Psoas muscle (tissue), 7 donors: ENCODE measurements at regions not wholly inside any gene's neighbourhood (a gene's known extent, or its start where the extent isn't known, plus 50 kb on each side); places are given as distances from the start of the nearest gene placed in this dataset.
"Not testable (repeated sequence)": the region's sequence is repeated elsewhere in the genome, so short reads cannot be mapped to it uniquely, and the experiment has no call there.

Source experiments
- ATAC-seq, 4 donors: fragments of 200-7000 bp; cut with Tn5 transposase; one replicate each; pipeline ENCODE4 v1.9.1; 2020; ENCODE audit warnings: moderate library complexity in 3 of 4, mild to moderate bottlenecking in 2 of 4
- DNase-seq, 2 donors: peaks; one replicate each; pipeline ENCODE4 v3.0.0-alpha.2; 2020
- H3K27ac ChIP-seq: fragments of 200-600 bp; one replicate; pipeline ENCODE4 v1.8.0; 2022
- H3K27me3 ChIP-seq, 3 donors: fragments of 200-600 bp in 1 of 3; one replicate each; pipeline versions ENCODE4 v1.6.1 to v1.8.0; 2013 to 2022; ENCODE audit warnings: low read length in 2 of 3, mild to moderate bottlenecking in 2 of 3, moderate library complexity in 1 of 3; ENCODE audit not compliant: insufficient read depth in 3 of 3
- H3K36me3 ChIP-seq, 2 donors: fragments of 200-600 bp in 1 of 2; one replicate each; pipeline versions ENCODE4 v1.6.1 to v1.8.0; 2013 to 2022; ENCODE audit warnings: low read depth in 1 of 2, mild to moderate bottlenecking in 1 of 2, moderate library complexity in 1 of 2; ENCODE audit not compliant: insufficient read depth in 1 of 2
- H3K4me1 ChIP-seq: fragments of 200-600 bp; one replicate; pipeline ENCODE4 v1.8.0; 2022
- H3K4me3 ChIP-seq: fragments of 200-600 bp; one replicate; pipeline ENCODE4 v1.8.0; 2022; ENCODE audit warnings: mild to moderate bottlenecking
- H3K9me3 ChIP-seq: fragments of 200-600 bp; one replicate; pipeline ENCODE4 v1.8.0; 2022
- WGBS, 3 donors: extraction: QIAGEN DNeasy Blood & Tissue Kit; methylation state at CpG; one replicate each; pipeline versions ENCODE4 v1.1.6 to v1.1.7; 2013; 5-methylcytosine and 5-hydroxymethylcytosine counted together
- intact Hi-C, 2 donors: fragments of 100-400 bp; cut with DNase I; formaldehyde crosslinking; loops; one replicate each; pipeline versions ENCODE4 v1.11.0 to v1.14.2; 2022
- TF ChIP-seq, protein P1 (sequence below): fragments of 200-600 bp; IDR thresholded peaks from one replicate; pipeline ENCODE4 v1.8.0; 2022; ENCODE audit warnings: antibody characterized with exemption
- donor health status: healthy with polysubstance abuse.
- donor health status: DM: no; HTN: no; CAD: no; lungs with moderate emphysema.
- donor health status: Bipolar disorder and iron deficiency.
- donor health status: healthy.
- donor health status: DM: yes; HTN: yes; CAD: no.
- donor health status: DM: no; HTN: no; CAD: no.
- donor health status: DM: yes; HTN: yes; CAD: no.

DNA sequence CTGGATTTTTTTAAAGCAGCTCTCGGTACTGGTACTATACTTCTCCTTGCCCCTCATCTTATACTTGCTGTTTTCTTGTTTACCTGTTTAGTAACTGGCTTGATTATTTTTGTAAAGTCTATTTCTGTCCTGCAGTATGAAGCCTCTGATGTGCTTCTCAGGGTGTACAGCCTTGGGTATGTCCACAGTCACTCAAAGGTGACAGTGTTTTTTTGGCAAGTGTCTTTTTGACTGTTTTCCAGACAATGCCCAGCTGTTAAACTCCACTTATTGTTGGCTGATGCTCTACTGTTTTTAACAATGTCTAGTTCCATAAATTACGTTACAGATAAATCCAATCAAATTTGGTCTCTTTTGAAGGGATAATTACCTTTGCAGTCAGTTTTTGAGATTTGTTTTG lies 475.2 kb downstream of the JRKL start:
- no peaks in the 10 kb centered on the region for H3K9me3 ChIP-seq
- ATAC-seq (no peak), DNase-seq (no peak)
- TF ChIP-seq, protein P1, sequence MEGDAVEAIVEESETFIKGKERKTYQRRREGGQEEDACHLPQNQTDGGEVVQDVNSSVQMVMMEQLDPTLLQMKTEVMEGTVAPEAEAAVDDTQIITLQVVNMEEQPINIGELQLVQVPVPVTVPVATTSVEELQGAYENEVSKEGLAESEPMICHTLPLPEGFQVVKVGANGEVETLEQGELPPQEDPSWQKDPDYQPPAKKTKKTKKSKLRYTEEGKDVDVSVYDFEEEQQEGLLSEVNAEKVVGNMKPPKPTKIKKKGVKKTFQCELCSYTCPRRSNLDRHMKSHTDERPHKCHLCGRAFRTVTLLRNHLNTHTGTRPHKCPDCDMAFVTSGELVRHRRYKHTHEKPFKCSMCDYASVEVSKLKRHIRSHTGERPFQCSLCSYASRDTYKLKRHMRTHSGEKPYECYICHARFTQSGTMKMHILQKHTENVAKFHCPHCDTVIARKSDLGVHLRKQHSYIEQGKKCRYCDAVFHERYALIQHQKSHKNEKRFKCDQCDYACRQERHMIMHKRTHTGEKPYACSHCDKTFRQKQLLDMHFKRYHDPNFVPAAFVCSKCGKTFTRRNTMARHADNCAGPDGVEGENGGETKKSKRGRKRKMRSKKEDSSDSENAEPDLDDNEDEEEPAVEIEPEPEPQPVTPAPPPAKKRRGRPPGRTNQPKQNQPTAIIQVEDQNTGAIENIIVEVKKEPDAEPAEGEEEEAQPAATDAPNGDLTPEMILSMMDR = no peak
- intact Hi-C loops = no loop called here
- no peaks in the 10 kb centered on the region for H3K4me1 ChIP-seq
- H3K4me3 ChIP-seq = no peak overlapping the region
- 63 to 80% (median 71%) methylated on average over 2 of the region's 2 CpGs for WGBS, 3 donors
- H3K36me3 ChIP-seq = no peaks in the 10 kb centered on the region
- H3K27me3 ChIP-seq = no peaks in the 10 kb centered on the region
- no peak overlapping the region for H3K27ac ChIP-seq

- H3K27me3 ChIP-seq = no peaks in the 10 kb centered on the region
- no peak for DNase-seq
- no peak overlapping the region for H3K4me3 ChIP-seq
- intact Hi-C loops = no loop called here
- H3K36me3 ChIP-seq = no peaks in the 10 kb centered on the region
- H3K4me1 ChIP-seq = no peaks in the 10 kb centered on the region
- ATAC-seq = peak; percentile 40 to 91 (median 84)
- no peaks in the 10 kb centered on the region for H3K9me3 ChIP-seq
- H3K27ac ChIP-seq = no peak overlapping the region
- TF ChIP-seq, protein P1 = no peak
These were observed 479.4 kb downstream of the JRKL start for GRCh38 chr11:96869207-96869606.

DNA sequence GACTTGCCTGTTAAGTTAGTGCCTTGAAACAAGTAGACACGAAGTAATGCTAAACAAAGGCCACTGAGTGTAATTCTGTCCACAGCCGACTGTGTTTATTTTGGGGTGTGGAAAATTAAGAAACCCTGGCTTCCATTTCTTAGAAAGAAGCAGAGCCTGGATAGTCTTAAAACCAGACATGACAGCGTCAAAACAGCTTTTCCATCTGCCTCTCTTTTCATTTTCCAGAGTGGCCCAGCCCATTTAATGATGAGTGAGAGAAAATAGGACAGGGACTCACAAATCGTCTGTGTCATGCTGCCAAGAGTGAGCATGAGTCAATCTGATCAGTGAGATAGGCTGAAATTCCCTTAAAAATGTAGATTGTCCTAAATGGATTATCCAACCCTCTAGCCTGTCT lies 485.9 kb downstream of the JRKL start:
- DNase-seq (no peak), ATAC-seq (no peak)
- H3K27me3 ChIP-seq = no peaks in the 10 kb centered on the region
- H3K9me3 ChIP-seq = no peaks in the 10 kb centered on the region
- H3K36me3 ChIP-seq = no peaks in the 10 kb centered on the region
- WGBS, 3 donors = 25 to 60% (median 29%) methylated on average over 4 of the region's 4 CpGs
- H3K4me1 ChIP-seq = no peaks in the 10 kb centered on the region
- H3K4me3 ChIP-seq = no peak overlapping the region
- TF ChIP-seq, protein P1 = no peak
- H3K27ac ChIP-seq = no peak overlapping the region
- intact Hi-C loops = no loop called here

- Histone ChIP-seq H3K36me3 (no peaks in the 10 kb centered on the region), H3K27me3 (no peaks in the 10 kb centered on the region), H3K9me3 (peaks cover 3% of the 10 kb centered on the region), H3K27ac (no peak overlapping the region), H3K4me1 (no peaks in the 10 kb centered on the region), H3K4me3 (no peak overlapping the region)
- TF ChIP-seq, protein P1 = no peak
- no peak for ATAC-seq
- DNase-seq = no peak
- 92 to 95% (median 95%) methylated on average over 6 of the region's 6 CpGs for WGBS, 3 donors
- intact Hi-C loops = no loop called here
These were observed 488.7 kb downstream of the JRKL start for GRCh38 chr11:96878299-96879051.

GRCh38 chr11:96882622-96883021 lies 492.8 kb downstream of the JRKL start:
- H3K27me3 ChIP-seq = not testable (repeated sequence)

More at GRCh38 chr11:96882622-96883021, 492.8 kb downstream of the JRKL start:
- intact Hi-C loops, H3K9me3 ChIP-seq, H3K4me1 ChIP-seq, ATAC-seq, DNase-seq, H3K36me3 ChIP-seq, H3K27ac ChIP-seq, H3K4me3 ChIP-seq: not testable (repeated sequence)
- WGBS, 3 donors = 89 to 93% (median 89%) methylated on average over 2 of the region's 2 CpGs
